ENCODE measurements at regions not wholly inside any gene's neighbourhood (a gene's known extent, or its start where the extent isn't known, plus 50 kb on each side); places are given as distances from the start of the nearest gene placed in this dataset.

GRCh38 chr9:26500471-26500870 is 392.1 kb downstream of the CAAP1 start:
- TF ChIP-seq SP1 (IDR thresholded peaks at IDR 0.05; ENCODE audit: low read depth, low read length): no peak
- no peak for TF ChIP-seq CTCF (IDR thresholded peaks at IDR 0.05; ENCODE audit: control extremely low read depth in 1 of 3, insufficient read depth in 1 of 3, low read depth in 1 of 3, low read length in 3 of 3)
- no peak for TF ChIP-seq POLR2AphosphoS5 (IDR thresholded peaks at IDR 0.05; ENCODE audit: low read depth, low read length)
- no peak for TF ChIP-seq TBP (IDR thresholded peaks at IDR 0.05; ENCODE audit: low read depth, low read length)
- no peak for TF ChIP-seq EP300 (IDR thresholded peaks at IDR 0.05; ENCODE audit: borderline replicate concordance in 1 of 2, low read depth in 2 of 2, low read length in 2 of 2)
- no peak for TF ChIP-seq MAX (IDR thresholded peaks at IDR 0.05)
- TF ChIP-seq SUZ12 (IDR thresholded peaks at IDR 0.05; ENCODE audit: low read length): no peak
- no peak for TF ChIP-seq ZNF274 (IDR thresholded peaks at IDR 0.05; ENCODE audit: borderline replicate concordance, extremely low read depth, low read length)
- no peak for TF ChIP-seq CHD2 (IDR thresholded peaks at IDR 0.05; ENCODE audit: low read length)
- TF ChIP-seq EZH2 (IDR thresholded peaks at IDR 0.05; ENCODE audit: low read depth, low read length, severe bottlenecking): no peak
- TF ChIP-seq RBBP5 (IDR thresholded peaks at IDR 0.05; ENCODE audit: borderline replicate concordance, low read depth, low read length): no peak
- TF ChIP-seq CHD1 (IDR thresholded peaks at IDR 0.05; ENCODE audit: low read depth, low read length): no peak
